ENCODE measurements at regions not wholly inside any gene's neighbourhood (a gene's known extent, or its start where the extent isn't known, plus 50 kb on each side); places are given as distances from the start of the nearest gene placed in this dataset.

- no peak overlapping the region for H3K27ac ChIP-seq
These were observed 254.9 kb upstream of the SHH start for GRCh38 chr7:156067156-156067555.

GRCh38 chr7:156065400-156065799 is 253.1 kb upstream of the SHH start:
- Histone ChIP-seq H3K27ac (no peak overlapping the region), H3K4me3 (no peak overlapping the region)

More at GRCh38 chr7:156067156-156067555, 254.9 kb upstream of the SHH start:
- no peak overlapping the region for H3K4me3 ChIP-seq

- no peak overlapping the region for H3K4me3 ChIP-seq
- no peak overlapping the region for H3K27ac ChIP-seq
These were observed 252.7 kb upstream of the SHH start for GRCh38 chr7:156064971-156065386.

GRCh38 chr7:156063241-156063810 is 251.1 kb upstream of the SHH start:
- H3K4me3 ChIP-seq: no peak overlapping the region
- H3K27ac ChIP-seq: no peak overlapping the region

GRCh38 chr7:156062286-156062685 is 250.0 kb upstream of the SHH start:
- H3K27ac ChIP-seq: no peak overlapping the region
- no peak overlapping the region for H3K4me3 ChIP-seq

GRCh38 chr7:156061689-156062255 is 249.5 kb upstream of the SHH start:
- Histone ChIP-seq H3K4me3 (no peak overlapping the region), H3K27ac (no peak overlapping the region)

DNA sequence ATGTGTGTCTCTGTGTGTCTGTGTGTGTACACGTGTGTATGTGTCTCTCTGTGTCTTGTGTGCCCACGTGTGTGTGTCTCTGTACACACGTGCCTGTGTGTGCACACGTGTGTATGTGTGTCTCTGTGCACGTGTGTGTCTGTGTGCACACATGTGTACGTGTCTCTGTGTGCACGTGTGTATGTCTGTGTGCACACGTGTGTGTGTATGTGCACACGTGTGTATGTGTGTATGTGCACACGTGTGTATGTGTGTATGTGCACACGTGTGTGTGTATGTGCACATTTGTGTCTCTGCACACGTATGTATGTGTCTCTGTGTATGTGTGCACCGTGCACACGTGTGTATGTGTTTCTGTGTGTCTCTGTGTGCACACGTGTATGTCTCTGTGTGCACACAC is 248.7 kb upstream of the SHH start:
- H3K4me3 ChIP-seq: no peak overlapping the region
- H3K27ac ChIP-seq: no peak overlapping the region

- Histone ChIP-seq H3K27ac (no peak overlapping the region), H3K4me3 (no peak overlapping the region)
These were observed 247.1 kb upstream of the SHH start for GRCh38 chr7:156059369-156059768.

DNA sequence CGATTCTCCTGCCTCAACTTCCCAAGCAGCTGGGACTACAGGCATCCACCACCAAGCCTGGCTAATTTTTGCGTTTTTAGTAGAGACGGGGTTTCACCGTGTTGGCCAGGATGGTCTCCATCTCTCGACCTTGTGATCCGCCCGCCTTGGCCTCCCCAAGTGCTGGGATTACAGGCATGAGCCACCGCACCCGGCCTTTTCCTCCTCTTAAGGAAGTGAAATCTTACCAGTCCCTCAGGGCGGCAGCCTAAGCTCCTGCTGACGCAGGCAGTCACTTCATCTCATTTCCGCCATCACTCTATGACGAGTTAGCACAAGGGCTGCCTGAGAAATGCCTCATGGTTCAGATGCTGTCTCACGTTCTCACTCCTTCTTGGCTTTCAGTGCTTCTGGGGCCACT is 246.0 kb upstream of the SHH start:
- H3K4me3 ChIP-seq: no peak overlapping the region
- H3K27ac ChIP-seq: no peak overlapping the region

GRCh38 chr7:156056534-156056933 is 244.3 kb upstream of the SHH start:
- Histone ChIP-seq H3K27ac (no peak overlapping the region), H3K4me3 (no peak overlapping the region)

GRCh38 chr7:156055206-156055822 is 243.1 kb upstream of the SHH start:
- H3K4me3 ChIP-seq: no peak overlapping the region

DNA sequence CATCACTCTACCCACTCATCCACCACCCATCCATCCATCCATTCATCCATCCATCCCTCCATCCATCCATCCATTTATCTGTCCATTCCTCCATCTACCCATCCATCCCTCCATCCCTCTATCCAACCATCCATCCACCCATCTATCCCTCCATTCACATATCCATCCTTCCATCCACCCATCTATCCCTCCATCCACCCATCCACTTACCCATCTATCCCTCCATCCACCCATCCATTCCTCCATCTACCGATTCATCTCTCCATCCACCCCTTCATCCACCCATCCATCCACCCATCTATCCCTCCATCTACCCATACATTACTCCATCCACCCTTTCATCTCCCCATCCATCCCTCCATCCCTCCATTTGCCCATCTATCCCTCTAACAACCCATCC is 239.6 kb upstream of the SHH start:
- Histone ChIP-seq H3K27ac (no peak overlapping the region), H3K4me3 (no peak overlapping the region)

More at GRCh38 chr7:156055206-156055822, 243.1 kb upstream of the SHH start:
- H3K27ac ChIP-seq: no peak overlapping the region

GRCh38 chr7:156050636-156051569 is 238.6 kb upstream of the SHH start:
- no peak overlapping the region for H3K27ac ChIP-seq
- no peak overlapping the region for H3K4me3 ChIP-seq

- no peak overlapping the region for H3K27ac ChIP-seq
- H3K4me3 ChIP-seq: no peak overlapping the region
These were observed 237.1 kb upstream of the SHH start for GRCh38 chr7:156049366-156049765.

- no peak overlapping the region for H3K27ac ChIP-seq
- H3K4me3 ChIP-seq: no peak overlapping the region
These were observed 233.8 kb upstream of the SHH start for GRCh38 chr7:156046031-156046560.

DNA sequence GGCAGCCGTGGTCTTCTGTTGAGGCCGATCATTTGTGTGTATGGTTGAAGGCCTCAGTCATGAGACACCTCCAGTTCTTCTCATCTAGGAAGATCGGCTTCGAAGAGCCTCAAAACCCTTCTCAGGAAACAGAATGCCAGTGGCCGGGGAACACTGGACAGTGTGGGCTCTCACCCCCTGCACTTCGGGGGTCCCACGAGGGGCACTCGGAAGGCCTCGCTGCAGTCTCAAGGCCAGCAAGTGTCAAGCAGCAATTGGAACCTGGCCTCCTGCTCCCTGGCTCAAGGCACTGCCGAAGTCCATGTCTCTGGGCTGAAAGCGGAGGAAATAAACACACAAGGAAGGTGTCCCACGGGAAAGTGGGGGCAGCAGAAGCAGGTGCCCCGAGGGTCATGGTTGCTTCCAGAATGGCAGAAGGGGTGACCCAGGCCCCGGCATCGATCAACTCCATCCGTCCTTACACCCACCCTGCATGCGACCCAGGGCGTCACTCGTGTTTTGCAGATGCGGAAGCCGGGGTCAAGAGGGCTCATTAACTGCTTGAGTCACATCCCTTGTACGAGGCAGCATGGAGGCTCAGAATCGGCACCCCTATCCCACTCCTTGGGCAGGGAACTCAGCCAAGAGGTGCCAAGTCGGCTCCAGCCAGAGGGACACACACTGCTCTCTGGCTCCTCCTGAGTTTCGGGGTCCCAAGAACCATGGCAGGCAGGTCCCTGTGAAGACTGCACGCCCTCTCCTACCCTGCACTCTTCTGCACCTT is 231.3 kb upstream of the SHH start:
- Histone ChIP-seq H3K4me3 (no peak overlapping the region), H3K27ac (no peak overlapping the region)

- Histone ChIP-seq H3K27ac (no peak overlapping the region), H3K4me3 (no peak overlapping the region)
These were observed 229.1 kb upstream of the SHH start for GRCh38 chr7:156041398-156041797.

GRCh38 chr7:156039971-156040677 is 227.9 kb upstream of the SHH start:
- Histone ChIP-seq H3K4me3 (no peak overlapping the region), H3K27ac (no peak overlapping the region)

DNA sequence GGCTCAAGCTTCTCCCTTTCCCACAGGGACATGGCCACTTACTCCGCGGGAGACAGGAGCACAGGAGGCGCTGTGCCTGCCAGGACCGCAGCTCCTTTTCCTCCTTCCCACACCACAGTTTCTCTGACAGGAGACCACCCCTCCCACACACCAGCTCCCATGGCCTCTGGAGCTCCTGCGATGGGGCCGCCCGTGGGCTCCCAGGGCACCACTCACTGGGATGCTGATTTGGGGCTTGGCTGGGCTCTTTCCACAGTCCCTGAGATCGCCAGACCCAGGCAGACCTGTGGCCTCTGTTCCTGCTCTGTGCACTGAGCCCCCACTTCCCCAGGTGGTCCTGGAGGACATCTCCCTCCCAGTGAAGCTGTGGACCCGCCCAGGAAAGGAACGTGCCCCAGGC is 226.9 kb upstream of the SHH start:
- H3K4me3 ChIP-seq: no peak overlapping the region
- H3K27ac ChIP-seq: no peak overlapping the region
